HS-5 (cell line): ENCODE measurements at regions not wholly inside any gene's neighbourhood (a gene's known extent, or its start where the extent isn't known, plus 50 kb on each side); places are given as distances from the start of the nearest gene placed in this dataset.

Source experiments
- DNase-seq: peaks from one replicate; pipeline ENCODE4 v3.0.0-alpha.2; 2012; ENCODE audit warnings: low read depth

GRCh38 chr3:127396473-127396872, 108.6 kb upstream of the PRR20G start:
- DNase-seq = no peak

- DNase-seq = no peak
Observed at GRCh38 chr3:127395663-127396355, 108.0 kb upstream of the PRR20G start.

GRCh38 chr3:127394984-127395662, 107.3 kb upstream of the PRR20G start:
- DNase-seq = no peak

GRCh38 chr3:127394031-127394430, 106.2 kb upstream of the PRR20G start:
- no peak for DNase-seq

GRCh38 chr3:127393131-127393820, 105.4 kb upstream of the PRR20G start:
- DNase-seq = no peak

- DNase-seq = no peak
Observed at GRCh38 chr3:127392156-127392490, 104.3 kb upstream of the PRR20G start.

GRCh38 chr3:127391436-127392155, 103.8 kb upstream of the PRR20G start:
- no peak for DNase-seq

GRCh38 chr3:127390365-127391025, 102.6 kb upstream of the PRR20G start:
- DNase-seq = no peak

- no peak for DNase-seq
Observed at GRCh38 chr3:127389913-127390312, 102.1 kb upstream of the PRR20G start.

GRCh38 chr3:127389420-127389819, 101.6 kb upstream of the PRR20G start:
- DNase-seq = peak; percentile 10

GRCh38 chr3:127388427-127388826, 100.6 kb upstream of the PRR20G start:
- no peak for DNase-seq

GRCh38 chr3:127387556-127388153, 99.8 kb upstream of the PRR20G start:
- no peak for DNase-seq

- no peak for DNase-seq
Observed at GRCh38 chr3:127387119-127387518, 99.3 kb upstream of the PRR20G start.

GRCh38 chr3:127386490-127386889, 98.6 kb upstream of the PRR20G start:
- no peak for DNase-seq

- no peak for DNase-seq
Observed at GRCh38 chr3:127385540-127385870, 97.7 kb upstream of the PRR20G start.

- no peak for DNase-seq
Observed at GRCh38 chr3:127384717-127385539, 97.1 kb upstream of the PRR20G start.

- DNase-seq = no peak
Observed at GRCh38 chr3:127383656-127384179, 95.9 kb upstream of the PRR20G start.

- DNase-seq = no peak
Observed at GRCh38 chr3:127377801-127378655, 90.2 kb upstream of the PRR20G start.

GRCh38 chr3:127375151-127375930, 87.5 kb upstream of the PRR20G start:
- no peak for DNase-seq
